ENCODE measurements at regions not wholly inside any gene's neighbourhood (a gene's known extent, or its start where the extent isn't known, plus 50 kb on each side); places are given as distances from the start of the nearest gene placed in this dataset.

DNA sequence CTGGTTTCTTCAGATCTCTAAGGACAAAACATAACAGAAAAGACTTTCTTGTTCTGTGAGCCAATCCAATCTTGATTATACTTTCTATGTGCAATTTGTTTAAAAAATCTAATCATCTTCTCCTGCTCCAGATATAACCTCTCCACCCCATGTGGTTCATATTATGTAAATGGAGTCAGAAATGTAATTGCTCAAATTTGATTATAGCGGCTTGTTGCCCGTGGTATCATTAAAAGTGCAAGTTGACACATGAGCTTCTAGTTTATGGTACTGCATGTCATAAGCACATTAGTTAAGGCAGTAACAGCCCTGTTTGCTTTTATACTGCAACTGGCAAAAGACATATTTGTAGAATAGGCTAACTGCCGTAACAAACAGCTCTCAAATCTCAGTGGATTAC lies 715.1 kb upstream of the CDH7 start:
- H3K27me3 ChIP-seq (ENCODE audit: control insufficient read depth, insufficient read depth, low read length): no peaks in the 10 kb centered on the region; the same call in 1 of the 2 replicates
- no peaks in the 10 kb centered on the region for H3K36me3 ChIP-seq (replicated peaks; ENCODE audit: control insufficient read depth, insufficient read depth, low read length)
- no peak for DNase-seq
- H3K4me3 ChIP-seq (ENCODE audit: insufficient read depth, low read depth, low read length): no peak overlapping the region

DNA sequence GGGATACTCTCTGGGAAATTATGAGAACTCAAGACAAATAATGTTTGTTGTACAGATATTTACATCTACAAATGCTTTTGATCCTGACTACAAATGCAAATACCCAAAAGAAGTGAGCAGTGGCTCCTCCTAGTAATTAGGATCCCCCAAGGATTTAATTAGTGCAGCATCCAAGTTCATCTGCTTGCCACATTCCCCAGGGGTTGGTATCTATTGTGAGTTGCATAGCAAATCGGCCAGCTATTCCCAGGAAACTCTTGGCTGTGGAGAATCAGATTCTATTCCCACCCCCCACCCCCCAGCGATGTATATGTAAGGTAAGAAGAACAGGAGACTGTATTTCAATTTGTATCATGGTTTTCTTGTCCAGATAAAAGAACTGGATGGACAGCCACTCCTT lies 725.1 kb upstream of the CDH7 start:
- no peak overlapping the region for H3K4me3 ChIP-seq (ENCODE audit: insufficient read depth, low read depth, low read length)
- no peaks in the 10 kb centered on the region for H3K27me3 ChIP-seq (ENCODE audit: control insufficient read depth, insufficient read depth, low read length)
- H3K36me3 ChIP-seq (replicated peaks; ENCODE audit: control insufficient read depth, insufficient read depth, low read length): no peaks in the 10 kb centered on the region
- no peak for DNase-seq

DNA sequence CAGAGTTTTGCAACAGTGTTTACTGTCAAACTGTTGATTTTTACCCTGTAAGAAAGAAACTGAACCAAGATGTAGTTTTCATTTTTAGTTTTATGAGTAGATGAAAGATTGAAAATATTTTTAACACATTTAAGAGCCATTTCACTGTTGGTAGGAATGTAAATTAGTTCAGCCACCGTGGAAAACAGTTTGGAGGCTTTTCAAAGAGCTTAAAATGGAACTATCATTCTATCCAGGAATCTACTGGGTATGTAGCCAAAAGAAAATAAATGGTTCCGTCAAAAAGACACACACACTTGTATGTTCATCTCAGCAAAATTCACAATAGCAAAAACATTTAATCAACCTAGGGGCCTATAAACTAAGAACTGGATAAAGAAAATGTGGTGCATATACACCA lies 729.8 kb upstream of the CDH7 start:
- no peaks in the 10 kb centered on the region for H3K27me3 ChIP-seq (ENCODE audit: control insufficient read depth, insufficient read depth, low read length)
- H3K4me3 ChIP-seq (ENCODE audit: insufficient read depth, low read depth, low read length): no peak overlapping the region
- no peak for DNase-seq
- H3K36me3 ChIP-seq (replicated peaks; ENCODE audit: control insufficient read depth, insufficient read depth, low read length): no peaks in the 10 kb centered on the region

DNA sequence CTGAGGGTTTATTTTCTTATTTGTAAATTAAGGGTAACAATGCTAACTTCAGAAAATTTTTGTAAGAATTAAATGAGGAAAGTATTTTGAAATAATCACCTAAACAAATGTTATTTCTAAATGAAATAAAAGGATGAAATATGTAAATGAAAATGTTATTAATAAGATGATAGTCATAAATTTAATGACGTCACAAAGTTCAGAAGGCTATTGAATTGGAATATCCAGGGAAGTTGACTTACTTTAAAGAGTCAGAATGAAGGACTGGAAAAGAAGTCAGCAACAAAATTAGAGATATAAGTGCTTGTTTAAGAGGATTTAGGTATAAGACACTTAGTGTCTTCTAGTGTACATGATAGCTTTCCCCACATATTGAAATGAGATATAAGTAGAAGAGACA lies 732.6 kb upstream of the CDH7 start:
- H3K27me3 ChIP-seq (ENCODE audit: control insufficient read depth, insufficient read depth, low read length): no peaks in the 10 kb centered on the region

DNA sequence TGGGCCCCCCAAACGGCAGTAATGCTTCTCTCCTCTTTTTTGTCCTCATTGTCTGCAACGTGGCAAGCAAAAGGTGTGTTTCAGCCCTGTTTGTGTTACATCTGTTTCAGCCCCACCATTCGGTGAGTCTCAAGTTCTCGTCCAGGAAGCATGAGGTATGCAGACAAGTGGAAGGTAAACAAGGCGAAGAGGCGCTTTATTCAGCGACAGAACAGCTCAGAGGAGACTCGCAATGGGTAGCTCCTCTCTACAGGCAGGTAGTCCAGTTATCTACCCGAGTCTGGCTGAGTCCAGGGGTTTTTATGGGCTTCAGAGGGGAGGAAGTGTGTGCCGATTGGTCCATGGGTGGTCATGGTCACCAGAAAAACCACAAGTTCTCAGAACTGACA lies 733.4 kb upstream of the CDH7 start:
- DNase-seq: no peak
- Histone ChIP-seq H3K4me3 (ENCODE audit: insufficient read depth, low read depth, low read length) (no peak overlapping the region), H3K36me3 (replicated peaks; ENCODE audit: control insufficient read depth, insufficient read depth, low read length) (no peaks in the 10 kb centered on the region), H3K27me3 (ENCODE audit: control insufficient read depth, insufficient read depth, low read length) (no peaks in the 10 kb centered on the region)

More for the DNA sequence above, 732.6 kb upstream of the CDH7 start:
- no peak for DNase-seq
- no peak overlapping the region for H3K4me3 ChIP-seq (ENCODE audit: insufficient read depth, low read depth, low read length)
- no peaks in the 10 kb centered on the region for H3K36me3 ChIP-seq (replicated peaks; ENCODE audit: control insufficient read depth, insufficient read depth, low read length)

DNA sequence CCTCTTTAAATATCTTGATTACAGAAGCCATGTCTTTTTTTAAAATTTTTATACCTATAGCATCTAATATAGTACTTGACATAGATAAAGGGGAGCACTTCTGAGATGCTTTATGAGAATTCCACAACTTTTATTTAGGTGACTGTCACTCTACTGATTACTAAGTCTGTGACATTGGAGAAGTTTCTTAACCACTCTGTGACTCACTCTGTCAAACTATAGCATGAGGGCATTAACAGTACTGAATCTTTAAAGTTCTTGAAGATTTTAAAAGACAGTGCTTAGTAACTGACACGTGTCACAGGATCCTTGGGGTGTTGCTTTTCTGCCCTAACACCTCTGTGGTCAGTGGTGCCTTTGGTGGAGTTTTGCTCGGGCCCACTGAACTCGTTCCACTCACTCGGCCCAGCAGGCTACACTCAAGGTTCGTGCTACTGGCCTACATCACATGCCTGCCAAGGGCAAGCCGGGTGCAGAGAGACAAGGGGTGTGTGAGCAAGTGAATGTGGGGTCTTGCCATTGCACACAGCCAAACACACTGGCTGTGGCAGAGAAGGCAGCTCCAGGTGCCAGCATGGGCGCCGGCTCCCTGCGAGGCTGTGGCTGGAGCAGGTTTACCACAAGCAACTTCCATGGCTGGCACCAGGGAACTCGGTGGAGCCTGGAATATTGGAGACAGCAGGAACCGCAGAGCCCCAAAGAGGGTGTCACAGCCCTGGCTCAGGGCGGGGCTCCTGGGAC lies 734.0 kb upstream of the CDH7 start:
- DNase-seq: no peak
- H3K36me3 ChIP-seq (replicated peaks; ENCODE audit: control insufficient read depth, insufficient read depth, low read length): no peaks in the 10 kb centered on the region
- no peaks in the 10 kb centered on the region for H3K27me3 ChIP-seq (ENCODE audit: control insufficient read depth, insufficient read depth, low read length)
- H3K4me3 ChIP-seq (ENCODE audit: insufficient read depth, low read depth, low read length): no peak overlapping the region

DNA sequence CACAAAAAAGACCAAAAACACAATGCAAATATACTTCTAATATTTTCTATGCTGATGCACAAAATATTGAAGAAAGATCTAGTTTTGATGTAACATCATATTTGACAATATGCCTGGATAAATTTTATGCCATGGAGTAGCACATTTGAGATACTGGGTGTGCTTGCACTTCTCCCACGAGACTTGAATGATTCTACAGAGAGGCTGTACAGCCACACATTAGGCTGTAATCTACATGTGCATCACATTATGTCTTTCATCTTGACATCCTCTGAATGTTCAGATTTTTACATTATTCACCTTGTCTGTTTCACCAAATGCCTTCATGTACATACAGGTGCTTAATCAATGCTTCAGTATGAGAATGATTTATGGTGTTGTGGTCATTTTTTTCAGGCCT lies 756.4 kb upstream of the CDH7 start:
- H3K36me3 ChIP-seq (replicated peaks; ENCODE audit: control insufficient read depth, insufficient read depth, low read length): no peaks in the 10 kb centered on the region
- H3K4me3 ChIP-seq (ENCODE audit: insufficient read depth, low read depth, low read length): no peak overlapping the region
- DNase-seq: no peak
- H3K27me3 ChIP-seq (ENCODE audit: control insufficient read depth, insufficient read depth, low read length): no peaks in the 10 kb centered on the region

DNA sequence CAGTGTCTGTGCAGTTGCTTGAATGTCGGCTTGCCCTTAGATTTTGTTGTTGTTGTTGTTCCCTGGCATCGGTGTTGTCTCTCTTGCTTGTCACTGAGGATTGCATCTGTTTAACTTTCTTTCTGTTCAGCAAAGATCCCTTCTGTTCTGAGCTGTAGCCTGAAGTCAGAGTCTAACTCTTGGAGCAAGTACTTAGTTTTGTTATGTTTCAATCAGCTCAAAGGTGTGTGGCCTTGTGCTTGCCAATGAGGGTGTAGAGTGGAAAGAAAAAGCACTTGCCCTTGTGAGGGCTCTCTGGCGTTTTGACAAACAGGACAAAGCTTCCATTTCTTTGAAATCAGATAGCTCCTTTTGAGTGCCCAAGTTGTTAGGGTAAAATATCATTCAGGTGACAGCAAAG lies 757.1 kb upstream of the CDH7 start:
- DNase-seq: no peak
- Histone ChIP-seq H3K36me3 (replicated peaks; ENCODE audit: control insufficient read depth, insufficient read depth, low read length) (no peaks in the 10 kb centered on the region), H3K4me3 (ENCODE audit: insufficient read depth, low read depth, low read length) (no peak overlapping the region), H3K27me3 (ENCODE audit: control insufficient read depth, insufficient read depth, low read length) (no peaks in the 10 kb centered on the region)

DNA sequence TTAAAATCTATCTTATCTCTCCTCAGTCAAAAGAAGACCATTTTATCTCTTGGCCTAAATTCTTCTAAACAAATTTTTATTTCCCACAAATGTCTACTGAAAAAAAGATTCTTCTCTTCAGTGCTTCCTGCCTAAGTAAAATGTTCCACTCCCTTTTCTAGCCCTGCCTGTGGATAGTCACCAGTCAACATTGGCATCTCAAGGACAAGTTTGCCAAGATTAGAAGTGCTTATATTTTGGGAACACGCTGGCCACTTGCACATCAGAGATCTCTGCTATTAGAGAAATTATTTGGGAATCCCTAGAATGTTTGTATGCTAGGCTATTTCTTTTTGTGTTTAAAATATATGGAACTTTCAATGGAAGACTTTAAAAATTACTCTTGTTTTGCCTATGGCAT lies 758.2 kb upstream of the CDH7 start:
- Histone ChIP-seq H3K36me3 (replicated peaks; ENCODE audit: control insufficient read depth, insufficient read depth, low read length) (no peaks in the 10 kb centered on the region), H3K4me3 (ENCODE audit: insufficient read depth, low read depth, low read length) (no peak overlapping the region), H3K27me3 (ENCODE audit: control insufficient read depth, insufficient read depth, low read length) (no peaks in the 10 kb centered on the region)
- DNase-seq: no peak

DNA sequence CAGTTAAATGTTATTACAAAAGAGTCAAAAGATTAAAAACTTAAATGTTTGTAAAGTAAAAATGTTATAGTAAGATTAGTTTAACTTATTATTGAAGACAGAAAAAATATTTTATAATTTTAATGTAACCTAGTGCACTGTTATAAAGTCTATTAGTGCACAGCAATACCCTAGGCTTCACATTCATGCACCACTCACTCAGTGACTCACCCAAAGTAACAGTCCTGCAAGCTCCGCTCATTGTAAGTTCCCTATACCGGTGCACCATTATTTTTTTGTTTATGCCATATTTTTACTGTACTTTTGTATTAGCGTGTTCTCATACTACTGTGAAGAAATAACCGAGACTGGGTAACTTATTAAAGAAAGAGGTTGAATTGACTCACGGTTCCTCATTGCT lies 759.7 kb upstream of the CDH7 start:
- Histone ChIP-seq H3K27me3 (ENCODE audit: control insufficient read depth, insufficient read depth, low read length) (no peaks in the 10 kb centered on the region), H3K4me3 (ENCODE audit: insufficient read depth, low read depth, low read length) (no peak overlapping the region), H3K36me3 (replicated peaks; ENCODE audit: control insufficient read depth, insufficient read depth, low read length) (no peaks in the 10 kb centered on the region)
- DNase-seq: no peak

DNA sequence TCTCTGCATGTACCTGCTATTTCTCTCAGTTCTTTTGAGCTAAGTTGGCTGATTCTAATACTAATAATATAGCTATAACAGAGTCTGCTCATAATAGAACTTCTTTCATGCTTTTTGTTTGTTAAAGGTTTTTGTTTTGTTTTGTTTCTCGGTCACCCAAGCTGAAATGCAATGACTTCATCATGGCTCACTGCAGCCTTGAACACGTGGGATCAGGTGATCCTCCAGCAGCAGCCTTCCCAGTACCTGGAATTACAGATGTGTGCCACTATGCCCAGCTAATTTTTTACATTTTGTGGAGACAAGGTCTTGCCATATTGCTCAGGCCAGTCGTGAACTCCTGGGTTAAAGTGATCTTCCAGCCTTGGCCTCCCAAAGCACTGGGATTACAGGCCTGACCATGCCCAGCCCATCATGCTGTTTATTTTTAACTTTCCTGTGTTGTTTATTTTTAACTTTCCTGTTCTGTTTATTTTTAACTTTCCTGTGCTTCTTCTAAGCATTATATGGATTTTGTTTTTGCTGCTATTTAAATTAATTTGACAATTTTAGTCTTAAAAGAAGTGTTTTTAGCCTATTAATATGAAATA lies 763.8 kb upstream of the CDH7 start:
- no peak for DNase-seq
- Histone ChIP-seq H3K4me3 (ENCODE audit: insufficient read depth, low read depth, low read length) (no peak overlapping the region), H3K36me3 (replicated peaks; ENCODE audit: control insufficient read depth, insufficient read depth, low read length) (no peaks in the 10 kb centered on the region), H3K27me3 (ENCODE audit: control insufficient read depth, insufficient read depth, low read length) (no peaks in the 10 kb centered on the region)

DNA sequence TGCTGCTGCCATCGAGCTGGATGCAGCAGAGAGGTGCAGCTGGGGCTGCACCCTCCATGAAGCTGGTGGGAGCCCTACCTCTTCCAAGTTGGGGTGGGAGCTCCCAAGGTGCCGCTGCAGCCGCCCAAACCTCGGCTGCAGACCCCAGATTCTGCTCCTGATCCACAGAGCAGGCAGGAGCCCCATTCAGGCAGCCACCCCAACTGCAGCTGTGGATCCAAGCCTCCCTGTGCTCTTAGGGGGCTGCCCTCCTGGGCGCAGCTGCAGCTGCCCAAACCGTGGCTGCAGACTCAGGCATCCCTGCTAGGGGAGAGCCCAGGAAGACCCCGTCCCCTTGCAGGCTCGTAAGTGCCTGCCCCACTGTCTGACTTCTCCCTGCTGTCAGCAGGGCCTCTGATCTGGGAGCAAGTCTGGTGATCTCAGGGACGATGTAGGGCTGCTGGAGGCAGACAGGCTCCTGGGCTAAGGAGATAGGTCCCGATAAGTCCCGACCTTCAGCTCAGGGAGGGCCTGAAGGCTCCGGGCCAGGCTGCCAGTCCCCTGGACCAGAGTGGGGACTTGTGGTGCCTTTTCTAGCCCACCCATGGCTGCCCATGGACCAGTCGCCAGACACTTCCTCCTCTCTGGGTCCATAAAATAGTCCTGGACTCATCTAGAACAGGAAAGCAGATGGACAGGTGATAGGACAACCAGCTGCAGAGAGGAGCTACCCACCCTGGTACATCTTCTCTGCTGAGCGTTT lies 767.1 kb upstream of the CDH7 start:
- no peaks in the 10 kb centered on the region for H3K36me3 ChIP-seq (replicated peaks; ENCODE audit: control insufficient read depth, insufficient read depth, low read length)
- H3K27me3 ChIP-seq (ENCODE audit: control insufficient read depth, insufficient read depth, low read length): no peaks in the 10 kb centered on the region
- H3K4me3 ChIP-seq (ENCODE audit: insufficient read depth, low read depth, low read length): no peak overlapping the region
- DNase-seq: no peak

DNA sequence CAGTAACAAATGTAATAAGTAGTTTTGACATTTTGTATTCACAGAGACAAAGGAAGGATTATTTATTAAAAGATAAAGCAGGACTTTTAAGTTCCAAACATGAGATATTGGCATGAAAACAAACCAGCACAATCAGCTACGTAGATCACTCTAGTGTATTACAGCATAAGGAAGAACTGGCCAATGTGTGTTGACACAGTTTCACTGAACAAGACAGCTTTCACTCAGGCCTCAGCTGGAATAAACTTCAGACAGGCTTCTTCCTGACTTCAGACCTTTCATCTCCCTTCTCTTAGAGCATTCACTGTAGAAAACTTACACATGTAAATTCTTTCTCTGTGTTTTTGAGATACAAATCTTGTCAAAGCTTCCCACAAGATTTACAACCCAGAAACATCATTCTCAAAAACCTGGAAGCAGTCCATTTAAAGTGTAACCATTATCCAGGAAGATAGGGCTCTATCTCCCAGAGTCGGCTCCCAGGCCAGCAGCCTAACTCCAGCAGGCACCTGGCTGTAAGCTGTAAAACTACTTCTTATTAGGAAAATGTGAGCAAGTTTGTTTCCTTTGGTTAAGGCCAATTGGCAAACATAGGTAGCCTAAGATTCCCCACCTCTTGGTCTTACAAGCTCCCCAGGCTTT lies 768.3 kb upstream of the CDH7 start:
- Histone ChIP-seq H3K36me3 (replicated peaks; ENCODE audit: control insufficient read depth, insufficient read depth, low read length) (no peaks in the 10 kb centered on the region), H3K27me3 (ENCODE audit: control insufficient read depth, insufficient read depth, low read length) (no peaks in the 10 kb centered on the region), H3K4me3 (ENCODE audit: insufficient read depth, low read depth, low read length) (no peak overlapping the region)
- DNase-seq: no peak

DNA sequence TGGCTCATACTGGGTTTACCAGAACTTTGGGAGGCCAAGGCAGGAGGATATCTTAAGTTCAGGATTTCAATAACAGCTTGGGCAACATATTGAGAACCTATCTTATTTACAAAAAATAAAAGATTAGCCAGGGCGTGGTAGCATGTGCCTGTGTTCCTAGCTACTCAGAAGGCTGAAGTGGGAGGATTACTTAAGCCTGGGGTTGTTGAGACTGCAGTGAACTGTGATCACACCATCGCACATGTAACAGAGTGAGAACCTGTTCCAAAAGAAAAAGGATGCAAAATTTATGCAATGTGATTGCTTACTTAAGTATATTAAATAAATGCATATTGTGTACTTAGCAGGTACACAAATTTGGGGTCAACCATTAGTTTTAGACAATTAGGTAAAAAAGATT lies 768.9 kb upstream of the CDH7 start:
- Histone ChIP-seq H3K36me3 (replicated peaks; ENCODE audit: control insufficient read depth, insufficient read depth, low read length) (no peaks in the 10 kb centered on the region), H3K4me3 (ENCODE audit: insufficient read depth, low read depth, low read length) (no peak overlapping the region), H3K27me3 (ENCODE audit: control insufficient read depth, insufficient read depth, low read length) (no peaks in the 10 kb centered on the region)
- DNase-seq: no peak

DNA sequence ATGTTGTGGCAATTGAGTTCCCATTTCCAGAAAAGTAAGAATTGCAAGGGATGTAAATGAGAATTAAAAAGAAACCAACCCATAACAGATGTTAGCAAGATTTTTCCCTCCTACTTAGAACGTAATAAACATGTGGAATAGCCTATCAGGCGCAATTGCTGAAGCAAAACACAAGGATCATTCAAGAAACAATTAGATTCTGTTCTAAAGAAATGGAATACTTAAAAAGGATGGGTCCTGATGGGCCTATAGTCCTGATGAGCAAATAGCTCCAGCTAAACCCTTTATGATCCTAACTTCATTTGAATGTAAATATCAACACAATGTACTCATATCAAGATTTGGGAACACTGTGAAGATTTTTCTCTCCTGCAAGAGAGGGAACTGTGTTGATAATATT lies 771.0 kb upstream of the CDH7 start:
- H3K4me3 ChIP-seq (ENCODE audit: insufficient read depth, low read depth, low read length): no peak overlapping the region
- no peaks in the 10 kb centered on the region for H3K27me3 ChIP-seq (ENCODE audit: control insufficient read depth, insufficient read depth, low read length)
- no peaks in the 10 kb centered on the region for H3K36me3 ChIP-seq (replicated peaks; ENCODE audit: control insufficient read depth, insufficient read depth, low read length)
- DNase-seq: no peak

All from H7 (cell line).